ENCODE measurements at regions not wholly inside any gene's neighbourhood (a gene's known extent, or its start where the extent isn't known, plus 50 kb on each side); places are given as distances from the start of the nearest gene placed in this dataset.

- DNase-seq (ENCODE audit: extremely low read depth, low read depth) = no peak
- no peak for TF ChIP-seq CTCF (IDR thresholded peaks at IDR 0.05; ENCODE audit: low read depth, low read length)
These were observed 248.1 kb upstream of the BCHE start for GRCh38 chr3:166085164-166085856.

GRCh38 chr3:166080096-166080495 lies 242.9 kb upstream of the BCHE start:
- no peak for TF ChIP-seq CTCF (IDR thresholded peaks at IDR 0.05; ENCODE audit: low read depth, low read length)

GRCh38 chr3:166071831-166072230 lies 234.6 kb upstream of the BCHE start:
- no peak for TF ChIP-seq CTCF (IDR thresholded peaks at IDR 0.05; ENCODE audit: low read depth, low read length)
- no peak for DNase-seq (ENCODE audit: extremely low read depth, low read depth)

More at GRCh38 chr3:166080096-166080495, 242.9 kb upstream of the BCHE start:
- no peak for DNase-seq (ENCODE audit: extremely low read depth, low read depth)

- DNase-seq (ENCODE audit: extremely low read depth, low read depth) = no peak
- TF ChIP-seq CTCF (IDR thresholded peaks at IDR 0.05; ENCODE audit: low read depth, low read length) = no peak
These were observed 227.3 kb upstream of the BCHE start for GRCh38 chr3:166064476-166064875.

- no peak for TF ChIP-seq CTCF (IDR thresholded peaks at IDR 0.05; ENCODE audit: low read depth, low read length)
- DNase-seq (ENCODE audit: extremely low read depth, low read depth) = no peak
These were observed 223.7 kb upstream of the BCHE start for GRCh38 chr3:166060789-166061479.

- no peak for TF ChIP-seq CTCF (IDR thresholded peaks at IDR 0.05; ENCODE audit: low read depth, low read length)
- no peak for DNase-seq (ENCODE audit: extremely low read depth, low read depth)
These were observed 215.2 kb upstream of the BCHE start for GRCh38 chr3:166052440-166052839.

- no peak for DNase-seq (ENCODE audit: extremely low read depth, low read depth)
These were observed 192.3 kb upstream of the BCHE start for GRCh38 chr3:166029507-166029906.

More at GRCh38 chr3:166029507-166029906, 192.3 kb upstream of the BCHE start:
- no peak for TF ChIP-seq CTCF (IDR thresholded peaks at IDR 0.05; ENCODE audit: low read depth, low read length)
